ENCODE measurements at regions not wholly inside any gene's neighbourhood (a gene's known extent, or its start where the extent isn't known, plus 50 kb on each side); places are given as distances from the start of the nearest gene placed in this dataset.
"Not testable (repeated sequence)": the region's sequence is repeated elsewhere in the genome, so short reads cannot be mapped to it uniquely, and the experiment has no call there.

GRCh38 chr7:50251765-50252164 is 52.8 kb upstream of the IKZF1 start:
- Mint-ChIP-seq H3K4me3 (no peak overlapping the region), H3K9me3 (peaks cover 0 to 9% (median 1%) of the 10 kb centered on the region in 7 donors), H3K27me3 (no peaks in the 10 kb centered on the region), H3K36me3 (no peaks in the 10 kb centered on the region), H3K27ac (no peak overlapping the region), H3K4me1 (peaks cover 0 to 4% (median 2%) of the 10 kb centered on the region in 3 donors)
- ATAC-seq (ENCODE audit: low read depth in 2 of 2) (no peak), DNase-seq (no peak)

GRCh38 chr7:50246551-50246950 is 58.0 kb upstream of the IKZF1 start:
- H3K4me3 Mint-ChIP-seq: no peak overlapping the region
- peaks cover 0 to 9% (median 0%) of the 10 kb centered on the region in 3 donors for H3K4me1 Mint-ChIP-seq
- H3K27ac Mint-ChIP-seq: no peak overlapping the region
- no peaks in the 10 kb centered on the region for H3K27me3 Mint-ChIP-seq
- no peak for ATAC-seq (ENCODE audit: low read depth in 2 of 2)
- DNase-seq: no peak
- peaks cover 5 to 7% of the 10 kb centered on the region in 2 donors for H3K36me3 Mint-ChIP-seq
- peaks cover 5 to 25% (median 18%) of the 10 kb centered on the region in 7 donors for H3K9me3 Mint-ChIP-seq

- H3K4me3 Mint-ChIP-seq; H3K27me3 Mint-ChIP-seq; H3K4me1 Mint-ChIP-seq; ATAC-seq (ENCODE audit: low read depth in 2 of 2); H3K36me3 Mint-ChIP-seq; DNase-seq: not testable (repeated sequence)
- peaks cover 5 to 29% (median 14%) of the 10 kb centered on the region in 7 donors for H3K9me3 Mint-ChIP-seq
- peak overlapping the region in 2 of 6 donors; percentile 2 to 94 for H3K27ac Mint-ChIP-seq
Measured at GRCh38 chr7:50242111-50242510, 62.4 kb upstream of the IKZF1 start.

GRCh38 chr7:50240699-50241098 is 63.8 kb upstream of the IKZF1 start:
- H3K4me3 Mint-ChIP-seq; DNase-seq; H3K36me3 Mint-ChIP-seq; H3K4me1 Mint-ChIP-seq; ATAC-seq (ENCODE audit: low read depth in 2 of 2); H3K27me3 Mint-ChIP-seq: not testable (repeated sequence)
- peaks cover 0 to 19% (median 6%) of the 10 kb centered on the region in 7 donors for H3K9me3 Mint-ChIP-seq
- H3K27ac Mint-ChIP-seq: peak overlapping the region in 1 of 6 donors; percentile 23

- peaks cover 4 to 35% (median 17%) of the 10 kb centered on the region in 7 donors for H3K9me3 Mint-ChIP-seq
- peaks cover 5 to 10% of the 10 kb centered on the region in 2 donors for H3K36me3 Mint-ChIP-seq
- DNase-seq (no peak), ATAC-seq (ENCODE audit: low read depth in 2 of 2) (no peak)
- H3K27me3 Mint-ChIP-seq: no peaks in the 10 kb centered on the region
- peaks cover 0 to 7% (median 7%) of the 10 kb centered on the region in 3 donors for H3K4me1 Mint-ChIP-seq
- no peak overlapping the region for H3K27ac Mint-ChIP-seq
- no peak overlapping the region for H3K4me3 Mint-ChIP-seq
Measured at GRCh38 chr7:50229964-50230363, 74.6 kb upstream of the IKZF1 start.

- Mint-ChIP-seq H3K4me3 (peak overlapping the region in 3 of 8 donors; percentile 17 to 52 (median 30)), H3K27me3 (no peaks in the 10 kb centered on the region), H3K27ac (peak overlapping the region in 1 of 6 donors; percentile 58), H3K9me3 (peaks cover 4 to 41% (median 22%) of the 10 kb centered on the region in 7 donors), H3K36me3 (peaks cover 5 to 10% of the 10 kb centered on the region in 2 donors), H3K4me1 (peaks cover 0 to 7% (median 7%) of the 10 kb centered on the region in 3 donors)
- ATAC-seq (ENCODE audit: low read depth in 2 of 2): no peak
- no peak for DNase-seq
Measured at GRCh38 chr7:50228148-50228547, 76.4 kb upstream of the IKZF1 start.

- Mint-ChIP-seq H3K27me3 (no peaks in the 10 kb centered on the region), H3K36me3 (peaks cover 5 to 10% of the 10 kb centered on the region in 2 donors), H3K27ac (peak overlapping the region in 1 of 6 donors; percentile 58), H3K9me3 (peaks cover 4 to 45% (median 24%) of the 10 kb centered on the region in 7 donors), H3K4me3 (peak overlapping the region in 2 of 8 donors; percentile 17 to 52), H3K4me1 (peaks cover 0 to 7% (median 7%) of the 10 kb centered on the region in 3 donors)
- DNase-seq: no peak
- no peak for ATAC-seq (ENCODE audit: low read depth in 2 of 2)
Measured at GRCh38 chr7:50227726-50228125, 76.8 kb upstream of the IKZF1 start.

GRCh38 chr7:50226669-50227068 is 77.8 kb upstream of the IKZF1 start:
- Mint-ChIP-seq H3K9me3 (peaks cover 4 to 56% (median 34%) of the 10 kb centered on the region in 7 donors), H3K27me3 (no peaks in the 10 kb centered on the region), H3K4me3 (no peak overlapping the region), H3K36me3 (peaks cover 10 to 17% of the 10 kb centered on the region in 2 donors), H3K4me1 (peaks cover 0 to 7% (median 7%) of the 10 kb centered on the region in 3 donors), H3K27ac (no peak overlapping the region)
- ATAC-seq (ENCODE audit: low read depth in 2 of 2) (no peak), DNase-seq (no peak)

GRCh38 chr7:50226145-50226544 is 78.4 kb upstream of the IKZF1 start:
- no peak for DNase-seq
- Mint-ChIP-seq H3K9me3 (peaks cover 4 to 58% (median 37%) of the 10 kb centered on the region in 7 donors), H3K4me1 (peaks cover 0 to 7% (median 7%) of the 10 kb centered on the region in 3 donors), H3K27ac (no peak overlapping the region), H3K27me3 (no peaks in the 10 kb centered on the region), H3K36me3 (peaks cover 10 to 21% of the 10 kb centered on the region in 2 donors), H3K4me3 (no peak overlapping the region)
- no peak for ATAC-seq (ENCODE audit: low read depth in 2 of 2)

- H3K4me1 Mint-ChIP-seq: peaks cover 4 to 12% (median 8%) of the 10 kb centered on the region in 3 donors
- peaks cover 5 to 31% (median 21%) of the 10 kb centered on the region in 7 donors for H3K9me3 Mint-ChIP-seq
- peaks cover 5 to 18% of the 10 kb centered on the region in 2 donors for H3K36me3 Mint-ChIP-seq
- no peak overlapping the region for H3K27ac Mint-ChIP-seq
- no peak overlapping the region for H3K4me3 Mint-ChIP-seq
- ATAC-seq (ENCODE audit: low read depth in 2 of 2): no peak
- DNase-seq: no peak
- no peaks in the 10 kb centered on the region for H3K27me3 Mint-ChIP-seq
Measured at GRCh38 chr7:50221433-50221832, 83.1 kb upstream of the IKZF1 start.

- ATAC-seq (ENCODE audit: low read depth in 2 of 2) (no peak), DNase-seq (no peak)
- H3K27me3 Mint-ChIP-seq: no peaks in the 10 kb centered on the region
- no peak overlapping the region for H3K4me3 Mint-ChIP-seq
- peaks cover 5 to 31% (median 21%) of the 10 kb centered on the region in 7 donors for H3K9me3 Mint-ChIP-seq
- H3K4me1 Mint-ChIP-seq: peaks cover 4 to 12% (median 8%) of the 10 kb centered on the region in 3 donors
- peak overlapping the region in 1 of 6 donors; percentile 9 for H3K27ac Mint-ChIP-seq
- peaks cover 5 to 18% of the 10 kb centered on the region in 2 donors for H3K36me3 Mint-ChIP-seq
Measured at GRCh38 chr7:50221028-50221427, 83.5 kb upstream of the IKZF1 start.

- H3K4me1 Mint-ChIP-seq: peaks cover 4 to 12% (median 8%) of the 10 kb centered on the region in 3 donors
- no peak for ATAC-seq (ENCODE audit: low read depth in 2 of 2)
Measured at GRCh38 chr7:50220273-50220672, 84.2 kb upstream of the IKZF1 start.

GRCh38 chr7:50217821-50218281 is 86.7 kb upstream of the IKZF1 start:
- Mint-ChIP-seq H3K36me3 (peaks cover 5 to 18% of the 10 kb centered on the region in 2 donors), H3K27ac (peak overlapping the region in 1 of 6 donors; percentile 6), H3K9me3 (peaks cover 5 to 22% (median 16%) of the 10 kb centered on the region in 7 donors), H3K4me3 (no peak overlapping the region), H3K4me1 (peaks cover 17 to 35% (median 29%) of the 10 kb centered on the region in 3 donors), H3K27me3 (no peaks in the 10 kb centered on the region)
- ATAC-seq (ENCODE audit: low read depth in 2 of 2) (no peak), DNase-seq (no peak)

More at GRCh38 chr7:50220273-50220672, 84.2 kb upstream of the IKZF1 start:
- H3K4me3 Mint-ChIP-seq: no peak overlapping the region
- H3K36me3 Mint-ChIP-seq: peaks cover 5 to 18% of the 10 kb centered on the region in 2 donors
- H3K27ac Mint-ChIP-seq: peak overlapping the region in 1 of 6 donors; percentile 27
- H3K9me3 Mint-ChIP-seq: peaks cover 5 to 31% (median 21%) of the 10 kb centered on the region in 7 donors
- no peak for DNase-seq
- no peaks in the 10 kb centered on the region for H3K27me3 Mint-ChIP-seq

- H3K9me3 Mint-ChIP-seq: peaks cover 5 to 18% (median 12%) of the 10 kb centered on the region in 7 donors
- H3K27me3 Mint-ChIP-seq: no peaks in the 10 kb centered on the region
- peaks cover 3 to 15% of the 10 kb centered on the region in 2 donors for H3K36me3 Mint-ChIP-seq
- no peak overlapping the region for H3K27ac Mint-ChIP-seq
- peaks cover 22 to 40% (median 34%) of the 10 kb centered on the region in 3 donors for H3K4me1 Mint-ChIP-seq
- no peak for DNase-seq
- no peak for ATAC-seq (ENCODE audit: low read depth in 2 of 2)
- no peak overlapping the region for H3K4me3 Mint-ChIP-seq
Measured at GRCh38 chr7:50217401-50217800, 87.1 kb upstream of the IKZF1 start.
